Cardiac fibroblast (primary cell): ENCODE measurements at regions not wholly inside any gene's neighbourhood (a gene's known extent, or its start where the extent isn't known, plus 50 kb on each side); places are given as distances from the start of the nearest gene placed in this dataset.
A peak's percentile ranks its signal among the peaks of the same experiment; 100 is the strongest.
"Not testable (repeated sequence)": the region's sequence is repeated elsewhere in the genome, so short reads cannot be mapped to it uniquely, and the experiment has no call there.

Source experiments
- DNase-seq, 2 donors: peaks; one replicate each; pipeline versions ENCODE4 v3.0.0 to v3.0.0-alpha.2; 2010; ENCODE audit warnings: low read depth in 2 of 2
- H3K4me3 ChIP-seq, 2 donors: replicated peaks in 1 of 2; 1 replicate in 1 of 2; 2 replicates in 1 of 2; pipeline ENCODE4 v1.5.1; 2011; ENCODE audit warnings: low read depth in 2 of 2, low read length in 2 of 2, mild to moderate bottlenecking in 2 of 2, moderate library complexity in 1 of 2
- CTCF ChIP-seq: IDR thresholded peaks from one replicate; pipeline ENCODE4 v1.5.1; 2011; ENCODE audit warnings: low read depth, mild to moderate bottlenecking, low read length, inconsistent platforms

- DNase-seq, result peak; percentile 71 to 82
- peak overlapping the region in 1 of 2 donors; percentile 11 for H3K4me3 ChIP-seq
- TF ChIP-seq CTCF, result no peak
Observed at GRCh38 chr9:79489261-79490000, 82.3 kb upstream of the TLE4 start.

GRCh38 chr9:79490657-79491248, 81.0 kb upstream of the TLE4 start:
- TF ChIP-seq CTCF, result no peak
- no peak overlapping the region for H3K4me3 ChIP-seq

GRCh38 chr9:79492092-79493009, 79.4 kb upstream of the TLE4 start:
- DNase-seq, result peak in 1 of 2 donors; percentile 9
- no peak overlapping the region for H3K4me3 ChIP-seq
- no peak for TF ChIP-seq CTCF

More at GRCh38 chr9:79490657-79491248, 81.0 kb upstream of the TLE4 start:
- DNase-seq, result no peak

- DNase-seq, H3K4me3 ChIP-seq: not testable (repeated sequence)
Observed at GRCh38 chr9:79500196-79500864, 71.4 kb upstream of the TLE4 start.

- no peak for TF ChIP-seq CTCF
- no peak overlapping the region for H3K4me3 ChIP-seq
- no peak for DNase-seq
Observed at GRCh38 chr9:79501546-79501945, 70.2 kb upstream of the TLE4 start.

GRCh38 chr9:79507801-79508200, 64.0 kb upstream of the TLE4 start:
- no peak overlapping the region for H3K4me3 ChIP-seq
- TF ChIP-seq CTCF, result no peak
- DNase-seq, result no peak
